Chondrocyte (in vitro differentiated cells): ENCODE measurements at regions not wholly inside any gene's neighbourhood (a gene's known extent, or its start where the extent isn't known, plus 50 kb on each side); places are given as distances from the start of the nearest gene placed in this dataset.
"Not testable (repeated sequence)": the region's sequence is repeated elsewhere in the genome, so short reads cannot be mapped to it uniquely, and the experiment has no call there.

ENCODE experiments used
- DNase-seq: peaks from one replicate; pipeline ENCODE4 v3.0.0; 2021; ENCODE audit warnings: mixed read lengths, low spot score
- H3K27ac Mint-ChIP-seq: one replicate; pipeline ENCODE4 v1.8.0; 2021; ENCODE audit warnings: mild to moderate bottlenecking, moderate library complexity, mixed read lengths; ENCODE audit not compliant: unreplicated experiment
- H3K27me3 Mint-ChIP-seq: 2 replicates; pipeline ENCODE4 v1.8.0; 2021; ENCODE audit warnings: low read depth, mixed read lengths
- H3K36me3 Mint-ChIP-seq: 2 replicates; pipeline ENCODE4 v1.8.0; 2021; ENCODE audit warnings: low read depth, mixed read lengths
- H3K4me1 Mint-ChIP-seq: 2 replicates; pipeline ENCODE4 v1.8.0; 2021; ENCODE audit warnings: low read depth, mild to moderate bottlenecking, mixed read lengths
- H3K4me3 Mint-ChIP-seq: one replicate; pipeline ENCODE4 v1.8.0; 2021; ENCODE audit warnings: mild to moderate bottlenecking, moderate library complexity, mixed read lengths; ENCODE audit not compliant: unreplicated experiment
- H3K9me3 Mint-ChIP-seq: 2 replicates; pipeline ENCODE4 v1.8.0; 2021; ENCODE audit warnings: low read depth, mixed read lengths
- TF ChIP-seq, protein P1 (sequence below): fragments of 200-600 bp; sonication (generic); IDR thresholded peaks from 2 replicates; pipeline ENCODE4 v1.5.0; 2021; ENCODE audit warnings: antibody characterized with exemption, mild to moderate bottlenecking, moderate library complexity

DNA sequence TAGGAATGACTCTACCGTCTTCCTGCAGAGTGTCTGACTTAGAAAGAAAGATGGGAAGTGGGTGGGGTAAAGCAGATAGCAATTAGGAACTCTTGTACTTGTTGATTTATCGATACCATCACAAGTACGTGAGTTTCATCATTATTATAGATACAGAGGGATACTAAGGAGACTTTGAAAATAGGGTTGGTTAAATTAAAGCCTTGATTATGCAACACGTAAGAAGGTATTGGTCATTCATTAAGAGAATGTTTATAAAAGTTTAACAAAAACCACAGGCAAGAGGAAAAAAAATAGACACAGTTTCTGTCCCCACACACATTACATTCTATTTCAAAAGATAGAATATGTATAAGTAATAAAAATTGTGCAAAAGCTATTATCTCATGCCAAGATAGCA, 65.9 kb upstream of the UGT2B7 start:
- no peaks in the 10 kb centered on the region for H3K4me1 Mint-ChIP-seq
- no peak overlapping the region for H3K4me3 Mint-ChIP-seq
- no peak overlapping the region for H3K27ac Mint-ChIP-seq
- peaks cover 7% of the 10 kb centered on the region for H3K9me3 Mint-ChIP-seq
- DNase-seq = no peak
- no peaks in the 10 kb centered on the region for H3K27me3 Mint-ChIP-seq
- peaks cover 1% of the 10 kb centered on the region for H3K36me3 Mint-ChIP-seq
- TF ChIP-seq, protein P1, sequence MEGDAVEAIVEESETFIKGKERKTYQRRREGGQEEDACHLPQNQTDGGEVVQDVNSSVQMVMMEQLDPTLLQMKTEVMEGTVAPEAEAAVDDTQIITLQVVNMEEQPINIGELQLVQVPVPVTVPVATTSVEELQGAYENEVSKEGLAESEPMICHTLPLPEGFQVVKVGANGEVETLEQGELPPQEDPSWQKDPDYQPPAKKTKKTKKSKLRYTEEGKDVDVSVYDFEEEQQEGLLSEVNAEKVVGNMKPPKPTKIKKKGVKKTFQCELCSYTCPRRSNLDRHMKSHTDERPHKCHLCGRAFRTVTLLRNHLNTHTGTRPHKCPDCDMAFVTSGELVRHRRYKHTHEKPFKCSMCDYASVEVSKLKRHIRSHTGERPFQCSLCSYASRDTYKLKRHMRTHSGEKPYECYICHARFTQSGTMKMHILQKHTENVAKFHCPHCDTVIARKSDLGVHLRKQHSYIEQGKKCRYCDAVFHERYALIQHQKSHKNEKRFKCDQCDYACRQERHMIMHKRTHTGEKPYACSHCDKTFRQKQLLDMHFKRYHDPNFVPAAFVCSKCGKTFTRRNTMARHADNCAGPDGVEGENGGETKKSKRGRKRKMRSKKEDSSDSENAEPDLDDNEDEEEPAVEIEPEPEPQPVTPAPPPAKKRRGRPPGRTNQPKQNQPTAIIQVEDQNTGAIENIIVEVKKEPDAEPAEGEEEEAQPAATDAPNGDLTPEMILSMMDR = no peak

DNA sequence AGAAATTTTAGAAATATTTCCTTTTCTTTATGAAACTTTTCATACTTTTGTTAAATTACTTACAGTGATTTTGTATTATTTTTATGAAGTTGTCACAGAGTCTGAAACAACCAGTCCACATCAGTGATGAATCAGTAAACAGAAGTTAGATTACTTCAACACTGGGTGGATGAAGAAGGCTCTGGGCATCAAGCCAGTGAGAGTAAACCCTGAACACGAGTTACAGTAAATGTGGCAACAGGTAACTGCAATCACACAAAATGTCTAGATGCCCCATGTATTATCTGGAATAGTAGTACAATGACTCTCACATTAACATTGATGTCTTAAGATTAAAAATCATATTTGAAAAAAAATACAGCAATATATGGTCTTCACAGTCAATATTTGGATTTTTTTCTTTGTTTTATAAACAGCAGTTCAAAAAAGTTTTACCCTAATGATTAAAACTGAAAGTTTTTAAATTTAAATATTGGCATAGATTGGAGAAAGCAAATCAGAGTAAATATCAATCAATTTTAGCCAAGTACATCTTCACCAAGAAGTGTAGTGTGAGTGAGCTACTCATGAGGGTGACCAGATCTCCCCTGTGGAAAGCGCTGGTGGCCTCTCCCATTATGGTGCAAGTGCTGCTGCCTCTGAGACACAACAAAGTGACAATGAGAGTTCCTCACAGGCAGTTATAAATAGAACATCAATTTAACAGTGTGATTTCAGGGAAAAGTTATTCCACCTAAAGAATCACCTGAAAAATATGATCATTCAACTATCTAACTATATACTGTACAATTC, 63.2 kb upstream of the UGT2B7 start:
- H3K4me1 Mint-ChIP-seq = no peaks in the 10 kb centered on the region
- no peak for DNase-seq
- peaks cover 12% of the 10 kb centered on the region for H3K9me3 Mint-ChIP-seq
- no peak overlapping the region for H3K27ac Mint-ChIP-seq
- peaks cover 1% of the 10 kb centered on the region for H3K36me3 Mint-ChIP-seq
- TF ChIP-seq, protein P1 = no peak
- no peak overlapping the region for H3K4me3 Mint-ChIP-seq
- no peaks in the 10 kb centered on the region for H3K27me3 Mint-ChIP-seq

DNA sequence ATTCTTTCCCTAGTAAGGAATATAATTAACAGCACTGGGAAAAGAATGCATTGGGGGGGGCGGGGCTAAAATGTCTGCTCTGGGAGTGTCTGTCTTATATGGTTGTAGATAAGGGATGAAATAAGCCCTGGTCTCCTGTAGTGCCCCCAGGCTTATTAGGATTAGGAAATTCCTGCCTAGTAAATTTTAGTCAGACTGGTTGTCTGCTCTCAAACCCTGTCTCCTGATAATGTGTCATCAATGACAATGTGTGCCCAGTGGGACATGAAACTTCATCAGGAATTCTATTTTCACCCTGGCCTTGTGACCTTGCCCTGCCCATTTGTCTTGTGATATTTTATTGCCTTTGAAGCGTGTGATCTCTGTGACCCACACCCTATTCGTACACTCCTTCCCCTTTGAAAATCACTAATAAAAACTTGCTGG, 61.9 kb upstream of the UGT2B7 start:
- DNase-seq, H3K36me3 Mint-ChIP-seq, H3K4me3 Mint-ChIP-seq, H3K27ac Mint-ChIP-seq, H3K27me3 Mint-ChIP-seq, H3K4me1 Mint-ChIP-seq: not testable (repeated sequence)
- H3K9me3 Mint-ChIP-seq = peaks cover 12% of the 10 kb centered on the region

DNA sequence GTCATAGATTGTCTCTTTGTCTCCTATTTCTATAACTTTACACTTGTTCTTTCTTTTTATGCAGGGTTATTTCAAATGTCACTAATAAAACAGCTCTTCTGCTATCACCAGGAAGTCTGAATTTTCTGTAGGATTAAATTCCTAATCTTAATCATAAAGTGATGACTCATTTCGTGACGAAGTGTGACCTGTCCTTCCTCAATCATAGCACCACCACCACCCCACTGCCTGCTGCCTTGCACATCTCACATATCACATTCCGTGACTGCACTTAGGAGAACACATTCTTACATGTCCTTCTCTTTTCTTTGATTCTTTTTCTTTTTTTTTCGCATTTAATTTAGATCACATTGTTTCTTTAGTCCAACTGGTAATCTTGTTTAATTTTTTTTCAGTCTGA, 57.7 kb upstream of the UGT2B7 start:
- TF ChIP-seq, protein P1 = no peak
- peaks cover 5% of the 10 kb centered on the region for H3K4me1 Mint-ChIP-seq
- peak overlapping the region; percentile 13 for H3K27ac Mint-ChIP-seq
- peaks cover 12% of the 10 kb centered on the region for H3K9me3 Mint-ChIP-seq
- DNase-seq = no peak
- H3K4me3 Mint-ChIP-seq = no peak overlapping the region
- H3K27me3 Mint-ChIP-seq = no peaks in the 10 kb centered on the region
- H3K36me3 Mint-ChIP-seq = peaks cover 1% of the 10 kb centered on the region

DNA sequence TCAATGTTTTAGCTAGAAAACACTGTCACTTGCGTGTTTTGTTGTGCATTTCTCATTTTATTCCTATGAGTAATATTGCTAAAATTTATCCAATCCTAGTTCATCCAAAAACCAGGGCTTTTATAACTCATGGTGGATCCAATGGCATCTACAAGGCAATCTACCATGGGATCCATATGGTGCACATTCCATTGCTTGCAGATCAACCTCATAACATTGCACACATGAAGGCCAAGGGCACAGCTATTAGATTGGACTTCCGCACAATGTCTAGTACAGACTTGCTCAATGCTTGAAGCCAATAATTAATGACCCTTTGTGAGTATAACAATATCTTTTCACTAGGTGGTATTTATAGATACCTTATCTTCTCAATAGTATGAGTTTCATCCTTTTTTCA, 57.2 kb upstream of the UGT2B7 start:
- peaks cover 5% of the 10 kb centered on the region for H3K4me1 Mint-ChIP-seq
- no peaks in the 10 kb centered on the region for H3K27me3 Mint-ChIP-seq
- peaks cover 1% of the 10 kb centered on the region for H3K36me3 Mint-ChIP-seq
- H3K4me3 Mint-ChIP-seq = no peak overlapping the region
- peaks cover 12% of the 10 kb centered on the region for H3K9me3 Mint-ChIP-seq
- DNase-seq = no peak
- no peak overlapping the region for H3K27ac Mint-ChIP-seq
- TF ChIP-seq, protein P1 = no peak

DNA sequence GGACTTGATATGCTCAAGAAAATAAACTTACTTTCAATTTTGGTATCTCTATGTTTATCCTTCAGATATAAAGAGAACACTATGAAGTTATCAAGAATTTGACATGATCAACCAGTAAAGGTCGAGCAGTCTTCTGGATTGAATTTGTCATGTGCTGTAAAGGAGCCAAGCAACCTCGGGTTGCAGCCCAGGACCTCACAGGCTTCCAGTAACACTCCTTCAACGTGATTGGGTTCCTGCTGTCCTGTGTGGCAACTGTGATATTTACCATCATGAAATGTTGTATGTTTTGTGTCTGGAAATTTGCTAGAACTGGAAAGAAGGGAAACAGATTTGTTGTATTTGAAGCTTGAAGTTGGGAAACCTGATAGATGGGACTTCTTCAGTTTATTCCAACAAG, 52.0 kb upstream of the UGT2B7 start:
- no peak for DNase-seq

More for the DNA sequence above, 52.0 kb upstream of the UGT2B7 start:
- no peak overlapping the region for H3K27ac Mint-ChIP-seq
- no peaks in the 10 kb centered on the region for H3K27me3 Mint-ChIP-seq
- H3K4me3 Mint-ChIP-seq = no peak overlapping the region
- peaks cover 9% of the 10 kb centered on the region for H3K9me3 Mint-ChIP-seq
- H3K4me1 Mint-ChIP-seq = no peaks in the 10 kb centered on the region
- TF ChIP-seq, protein P1 = no peak
- no peaks in the 10 kb centered on the region for H3K36me3 Mint-ChIP-seq
